ENCODE measurements at regions not wholly inside any gene's neighbourhood (a gene's known extent, or its start where the extent isn't known, plus 50 kb on each side); places are given as distances from the start of the nearest gene placed in this dataset.
A peak's percentile ranks its signal among the peaks of the same experiment; 100 is the strongest.

DNA sequence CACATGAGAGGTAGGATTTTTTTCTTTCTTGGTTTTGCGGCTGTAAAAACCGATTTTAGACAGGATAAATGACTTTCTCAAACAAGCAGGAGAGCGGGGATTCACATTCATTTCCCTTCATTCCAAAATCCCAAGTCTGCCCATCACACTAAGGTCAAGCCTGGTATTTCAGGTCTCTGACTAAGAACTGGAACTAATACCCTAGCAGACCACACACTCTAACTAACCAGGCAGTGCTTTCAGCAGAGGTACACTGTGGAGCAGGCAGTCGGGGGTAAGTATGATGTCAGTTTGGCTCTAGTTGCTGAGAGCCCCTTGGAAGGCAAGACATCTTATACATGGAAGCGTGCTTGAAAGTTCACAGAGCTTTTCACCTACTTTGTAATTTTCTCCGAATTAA lies 128.1 kb upstream of the LHCGR start:
- no peak overlapping the region for H3K4me3 ChIP-seq (ENCODE audit: extremely low read depth in 1 of 4, insufficient read depth in 2 of 4, low read depth in 3 of 4, low read length in 4 of 4)
- H3K14ac ChIP-seq (ENCODE audit: insufficient read length) = no peak overlapping the region
- H3K4me2 ChIP-seq (ENCODE audit: insufficient read depth in 1 of 2, low read depth in 2 of 2, low read length in 2 of 2) = no peak overlapping the region
- no peak overlapping the region for H2AFZ ChIP-seq (ENCODE audit: low read length)
- no peak overlapping the region for H4K8ac ChIP-seq (ENCODE audit: extremely low read depth, insufficient read depth, low read length)
- H2BK12ac ChIP-seq (ENCODE audit: low read depth, low read length) = no peak overlapping the region
- H3K27me3 ChIP-seq (replicated peaks in 1 of 4; ENCODE audit: control insufficient read depth in 3 of 4, extremely low read depth in 1 of 4, insufficient read depth in 3 of 4, low read length in 3 of 4) = no peaks in the 10 kb centered on the region
- H3K23me2 ChIP-seq (ENCODE audit: low read depth, low read length) = no peaks in the 10 kb centered on the region; the same call in 1 of the 2 replicates
- H2BK5ac ChIP-seq (ENCODE audit: low read depth, low read length) = no peak overlapping the region
- 0 out of 4 replicates have a peak, but pooled peaks cover 0 to 4% of the 10 kb centered on the region in 2 experiments for H3K9me3 ChIP-seq (ENCODE audit: insufficient read depth in 2 of 2, low read depth in 1 of 2, low read length in 1 of 2)
- no peaks in the 10 kb centered on the region for H4K20me1 ChIP-seq (replicated peaks in 1 of 2; ENCODE audit: control insufficient read depth in 1 of 2, insufficient read depth in 2 of 2, low read length in 2 of 2)
- H4K5ac ChIP-seq (ENCODE audit: insufficient read length, low read depth, low read length) = no peak overlapping the region
- no peak overlapping the region for H3K27ac ChIP-seq (ENCODE audit: low read depth, low read length)
- H3K79me1 ChIP-seq (ENCODE audit: low read depth, low read length) = no peaks in the 10 kb centered on the region
- no peak overlapping the region for H3K56ac ChIP-seq (replicated peaks; ENCODE audit: insufficient read length, low read depth, low read length)
- peaks cover 3 to 16% (median 6%) of the 10 kb centered on the region in 4 experiments; a peak in 6 of 7 replicates for H3K4me1 ChIP-seq (replicated peaks in 1 of 4; ENCODE audit: control insufficient read depth in 3 of 4, insufficient read depth in 4 of 4, low read length in 3 of 4)
- POLR2A ChIA-PET (ENCODE audit: partially characterized antibody) = no interaction called here
- H2BK20ac ChIP-seq (ENCODE audit: low read length) = no peak overlapping the region
- H3K79me2 ChIP-seq (ENCODE audit: control insufficient read depth in 1 of 2, insufficient read depth in 2 of 2, low read length in 2 of 2) = no peaks in the 10 kb centered on the region
- WGBS, 2 experiments (ENCODE audit: extremely low coverage in 1 of 2, insufficient coverage in 1 of 2, insufficient read length in 1 of 2, insufficient replicate concordance in 2 of 2, low coverage in 1 of 2, low lambda C conversion rate in 2 of 2, missing lambda C conversion rate in 1 of 2) = 94% methylated on average over 6 of the region's 6 CpGs; no CpG with 5 or more reads in 1 of the 2 experiments
- FAIRE-seq (no peak), DNase-seq (ENCODE audit: low read depth in 1 of 2, low spot score in 2 of 2) (no peak)
- CTCF ChIA-PET (ENCODE audit: partially characterized antibody) = interaction anchor here (0.6 to 1.7 kb wide), 2 partner anchors 471 to 1608 kb away, joined by 3 read pairs; no protein-coding TSS in a partner anchor
- no peak overlapping the region for H2BK120ac ChIP-seq (replicated peaks; ENCODE audit: low read depth, low read length)
- H3K9ac ChIP-seq (replicated peaks in 1 of 4; ENCODE audit: extremely low read depth in 1 of 4, low read depth in 3 of 4, low read length in 3 of 4) = peak overlapping the region in 1 of 4 experiments; percentile 34; a peak in 1 of 7 replicates
- H3K18ac ChIP-seq (ENCODE audit: extremely low read depth, low read length) = no peak overlapping the region
- H4K91ac ChIP-seq (replicated peaks; ENCODE audit: insufficient read length, low read length) = no peak overlapping the region
- no peak overlapping the region for H3K23ac ChIP-seq (ENCODE audit: insufficient read length)
- no peaks in the 10 kb centered on the region for H3K36me3 ChIP-seq (ENCODE audit: control insufficient read depth in 2 of 4, insufficient read depth in 4 of 4, low read length in 3 of 4)
- no peak overlapping the region for H2BK15ac ChIP-seq (ENCODE audit: low read length)
- no peak overlapping the region for H2AK5ac ChIP-seq (ENCODE audit: low read depth, low read length)
- H3K4ac ChIP-seq (replicated peaks; ENCODE audit: insufficient read length, low read depth, low read length) = no peak overlapping the region
- TF ChIP-seq, protein P1, sequence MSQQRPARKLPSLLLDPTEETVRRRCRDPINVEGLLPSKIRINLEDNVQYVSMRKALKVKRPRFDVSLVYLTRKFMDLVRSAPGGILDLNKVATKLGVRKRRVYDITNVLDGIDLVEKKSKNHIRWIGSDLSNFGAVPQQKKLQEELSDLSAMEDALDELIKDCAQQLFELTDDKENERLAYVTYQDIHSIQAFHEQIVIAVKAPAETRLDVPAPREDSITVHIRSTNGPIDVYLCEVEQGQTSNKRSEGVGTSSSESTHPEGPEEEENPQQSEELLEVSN (IDR thresholded peaks at IDR 0.05) = no peak
- no peak for TF ChIP-seq EGR1 (IDR thresholded peaks at IDR 0.05; ENCODE audit: borderline replicate concordance, low read depth, low read length)
- no peak for TF ChIP-seq CHD1 (IDR thresholded peaks at IDR 0.05; ENCODE audit: low read depth, low read length)
- TF ChIP-seq TBP (IDR thresholded peaks at IDR 0.05; ENCODE audit: low read depth, low read length) = no peak
- no peak for TF ChIP-seq ZNF274 (IDR thresholded peaks at IDR 0.05; ENCODE audit: borderline replicate concordance, extremely low read depth, low read length)
- TF ChIP-seq NANOG (IDR thresholded peaks at IDR 0.05; ENCODE audit: insufficient read depth, low read depth, low read length, poor library complexity, severe bottlenecking) = no peak
- no peak for TF ChIP-seq MAFK (IDR thresholded peaks at IDR 0.05; ENCODE audit: low read depth, low read length)
- TF ChIP-seq SIRT6 (IDR thresholded peaks at IDR 0.05; ENCODE audit: low read length) = no peak
- no peak for TF ChIP-seq SP2 (IDR thresholded peaks at IDR 0.05; ENCODE audit: low read length)
- TF ChIP-seq GTF2F1 (IDR thresholded peaks at IDR 0.05; ENCODE audit: borderline replicate concordance, low read depth, low read length) = no peak
- TF ChIP-seq KDM1A (IDR thresholded peaks at IDR 0.05; ENCODE audit: borderline replicate concordance, low read length) = no peak
- no peak for TF ChIP-seq RFX5 (IDR thresholded peaks at IDR 0.05; ENCODE audit: borderline replicate concordance, low read depth, low read length)
- TF ChIP-seq, protein P2, sequence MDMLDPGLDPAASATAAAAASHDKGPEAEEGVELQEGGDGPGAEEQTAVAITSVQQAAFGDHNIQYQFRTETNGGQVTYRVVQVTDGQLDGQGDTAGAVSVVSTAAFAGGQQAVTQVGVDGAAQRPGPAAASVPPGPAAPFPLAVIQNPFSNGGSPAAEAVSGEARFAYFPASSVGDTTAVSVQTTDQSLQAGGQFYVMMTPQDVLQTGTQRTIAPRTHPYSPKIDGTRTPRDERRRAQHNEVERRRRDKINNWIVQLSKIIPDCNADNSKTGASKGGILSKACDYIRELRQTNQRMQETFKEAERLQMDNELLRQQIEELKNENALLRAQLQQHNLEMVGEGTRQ (IDR thresholded peaks at IDR 0.05; ENCODE audit: low read length) = no peak
- TF ChIP-seq TEAD4 (IDR thresholded peaks at IDR 0.05; ENCODE audit: low read depth, low read length) = no peak
